MM.1S (cell line): ENCODE measurements at regions not wholly inside any gene's neighbourhood (a gene's known extent, or its start where the extent isn't known, plus 50 kb on each side); places are given as distances from the start of the nearest gene placed in this dataset.

Source experiments
- CTCF ChIP-seq: fragments of 300-600 bp; sonication (generic); IDR thresholded peaks from 2 replicates; pipeline ENCODE4 v1.5.1; 2016; ENCODE audit warnings: antibody characterized with exemption, low read length, mixed read lengths
- EZH2 ChIP-seq: fragments of 300-600 bp; sonication (generic); optimal IDR thresholded peaks from 2 replicates; pipeline ENCODE3; 2017; ENCODE audit warnings: low read depth, mild to moderate bottlenecking, antibody characterized with exemption, low read length, mixed read lengths

DNA sequence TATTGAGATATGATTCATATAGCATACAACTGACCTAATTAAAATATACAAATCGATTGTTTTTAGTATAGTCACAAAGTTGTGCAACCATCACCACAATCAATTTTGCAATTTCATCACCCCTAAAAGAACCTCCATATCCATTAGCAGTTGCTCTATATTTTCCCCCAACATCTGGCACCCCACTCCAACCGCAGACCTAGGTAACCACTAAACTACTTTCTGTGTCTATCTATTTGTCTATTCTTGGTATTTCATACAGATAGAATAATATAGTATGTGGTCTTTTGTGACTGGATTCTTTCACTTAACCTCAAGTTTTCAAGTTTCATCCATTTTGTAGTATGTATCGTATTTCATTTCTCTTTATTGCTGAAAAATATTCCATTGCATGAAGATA is 126.0 kb upstream of the CRY1 start:
- TF ChIP-seq CTCF = no peak
- TF ChIP-seq EZH2 = no peak
